Anterior cingulate cortex (tissue), 58 donors: ENCODE measurements at regions not wholly inside any gene's neighbourhood (a gene's known extent, or its start where the extent isn't known, plus 50 kb on each side); places are given as distances from the start of the nearest gene placed in this dataset.
"Not testable (repeated sequence)": the region's sequence is repeated elsewhere in the genome, so short reads cannot be mapped to it uniquely, and the experiment has no call there.

Experiments used
- DNase-seq, 58 donors: peaks; one replicate each; lab custom pipeline; 2025; lab: John Stamatoyannopoulos, UW

- no peak for DNase-seq
Observed at GRCh38 chr14:104419865-104420505, 159.6 kb upstream of the C14orf180 start.

- DNase-seq, result not testable (repeated sequence)
Observed at GRCh38 chr14:104420523-104420922, 159.0 kb upstream of the C14orf180 start.

GRCh38 chr14:104420990-104421389, 158.6 kb upstream of the C14orf180 start:
- no peak for DNase-seq

- no peak for DNase-seq
Observed at GRCh38 chr14:104421401-104421821, 158.2 kb upstream of the C14orf180 start.

GRCh38 chr14:104421892-104422828, 157.4 kb upstream of the C14orf180 start:
- peak in 1 of 58 donors; percentile 5 for DNase-seq

GRCh38 chr14:104422837-104423681, 156.5 kb upstream of the C14orf180 start:
- DNase-seq, result no peak

- no peak for DNase-seq
Observed at GRCh38 chr14:104423701-104424405, 155.7 kb upstream of the C14orf180 start.

- peak in 37 of 58 donors; percentile 20 to 79 (median 46) for DNase-seq
Observed at GRCh38 chr14:104424406-104425072, 155.0 kb upstream of the C14orf180 start.

GRCh38 chr14:104425171-104425681, 154.3 kb upstream of the C14orf180 start:
- no peak for DNase-seq

GRCh38 chr14:104425763-104426646, 153.6 kb upstream of the C14orf180 start:
- DNase-seq, result no peak

GRCh38 chr14:104427131-104427851, 152.3 kb upstream of the C14orf180 start:
- DNase-seq, result no peak

GRCh38 chr14:104428333-104428851, 151.2 kb upstream of the C14orf180 start:
- no peak for DNase-seq

GRCh38 chr14:104428860-104429259, 150.7 kb upstream of the C14orf180 start:
- no peak for DNase-seq

- DNase-seq, result no peak
Observed at GRCh38 chr14:104429291-104429861, 150.2 kb upstream of the C14orf180 start.

- DNase-seq, result no peak
Observed at GRCh38 chr14:104431351-104431928, 148.1 kb upstream of the C14orf180 start.

- no peak for DNase-seq
Observed at GRCh38 chr14:104431929-104432541, 147.5 kb upstream of the C14orf180 start.
